ENCODE measurements at regions not wholly inside any gene's neighbourhood (a gene's known extent, or its start where the extent isn't known, plus 50 kb on each side); places are given as distances from the start of the nearest gene placed in this dataset.

- TF ChIP-seq, protein P1, sequence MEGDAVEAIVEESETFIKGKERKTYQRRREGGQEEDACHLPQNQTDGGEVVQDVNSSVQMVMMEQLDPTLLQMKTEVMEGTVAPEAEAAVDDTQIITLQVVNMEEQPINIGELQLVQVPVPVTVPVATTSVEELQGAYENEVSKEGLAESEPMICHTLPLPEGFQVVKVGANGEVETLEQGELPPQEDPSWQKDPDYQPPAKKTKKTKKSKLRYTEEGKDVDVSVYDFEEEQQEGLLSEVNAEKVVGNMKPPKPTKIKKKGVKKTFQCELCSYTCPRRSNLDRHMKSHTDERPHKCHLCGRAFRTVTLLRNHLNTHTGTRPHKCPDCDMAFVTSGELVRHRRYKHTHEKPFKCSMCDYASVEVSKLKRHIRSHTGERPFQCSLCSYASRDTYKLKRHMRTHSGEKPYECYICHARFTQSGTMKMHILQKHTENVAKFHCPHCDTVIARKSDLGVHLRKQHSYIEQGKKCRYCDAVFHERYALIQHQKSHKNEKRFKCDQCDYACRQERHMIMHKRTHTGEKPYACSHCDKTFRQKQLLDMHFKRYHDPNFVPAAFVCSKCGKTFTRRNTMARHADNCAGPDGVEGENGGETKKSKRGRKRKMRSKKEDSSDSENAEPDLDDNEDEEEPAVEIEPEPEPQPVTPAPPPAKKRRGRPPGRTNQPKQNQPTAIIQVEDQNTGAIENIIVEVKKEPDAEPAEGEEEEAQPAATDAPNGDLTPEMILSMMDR (IDR thresholded peaks at IDR 0.05): no peak
- TF ChIP-seq POLR2A (IDR thresholded peaks at IDR 0.05): no peak
These were observed 1108.1 kb downstream of the BRINP3 start for GRCh38 chr1:189369612-189370011.

Data from body of pancreas (tissue), 4 donors.